Liver (tissue), 3 donors: ENCODE measurements at regions not wholly inside any gene's neighbourhood (a gene's known extent, or its start where the extent isn't known, plus 50 kb on each side); places are given as distances from the start of the nearest gene placed in this dataset.

Source experiments
- EGR1 ChIP-seq, 2 donors: IDR thresholded peaks; 2 replicates each; pipeline ENCODE4 v1.6.1; 2016 to 2018; ENCODE audit warnings: antibody characterized with exemption in 2 of 2, low read depth in 2 of 2
- GABPA ChIP-seq, 2 donors: IDR thresholded peaks in 1 of 2; conservative IDR thresholded peaks in 1 of 2; 2 replicates each; pipeline ENCODE4 v1.6.1; 2016; ENCODE audit warnings: antibody characterized with exemption in 2 of 2, mild to moderate bottlenecking in 1 of 2, moderate library complexity in 1 of 2
- HNF4A ChIP-seq, 2 donors: conservative IDR thresholded peaks; 2 replicates each; pipeline ENCODE4 v1.6.1; 2016; ENCODE audit warnings: antibody characterized with exemption in 2 of 2, mild to moderate bottlenecking in 2 of 2
- RAD21 ChIP-seq, 2 donors: IDR thresholded peaks; 2 replicates each; pipeline ENCODE4 v1.6.1; 2016; ENCODE audit warnings: antibody characterized with exemption in 2 of 2, mild to moderate bottlenecking in 2 of 2
- RXRA ChIP-seq, 2 donors: IDR thresholded peaks; 2 replicates each; pipeline ENCODE4 v1.6.1; 2017 to 2018; ENCODE audit warnings: antibody characterized with exemption in 2 of 2, mild to moderate bottlenecking in 1 of 2
- SP1 ChIP-seq: IDR thresholded peaks from 2 replicates; pipeline ENCODE4 v1.6.1; 2018; ENCODE audit warnings: antibody characterized with exemption, mild to moderate bottlenecking
- TAF1 ChIP-seq: conservative IDR thresholded peaks from 2 replicates; pipeline ENCODE4 v1.6.1; 2016; ENCODE audit warnings: antibody characterized with exemption, mild to moderate bottlenecking
- TF ChIP-seq, protein P1 (sequence below): fragments of 150-350 bp; IDR thresholded peaks from 2 replicates; pipeline ENCODE4 v1.5.1; 2017; ENCODE audit warnings: improper control_type of control experiment, low read depth, low read length; ENCODE audit not compliant: missing input control
- TF ChIP-seq, protein P2 (sequence below): IDR thresholded peaks from 2 replicates; pipeline ENCODE4 v1.6.1; 2016; ENCODE audit warnings: antibody characterized with exemption, mild to moderate bottlenecking
- donor health status: healthy.
- donor health status: healthy.

DNA sequence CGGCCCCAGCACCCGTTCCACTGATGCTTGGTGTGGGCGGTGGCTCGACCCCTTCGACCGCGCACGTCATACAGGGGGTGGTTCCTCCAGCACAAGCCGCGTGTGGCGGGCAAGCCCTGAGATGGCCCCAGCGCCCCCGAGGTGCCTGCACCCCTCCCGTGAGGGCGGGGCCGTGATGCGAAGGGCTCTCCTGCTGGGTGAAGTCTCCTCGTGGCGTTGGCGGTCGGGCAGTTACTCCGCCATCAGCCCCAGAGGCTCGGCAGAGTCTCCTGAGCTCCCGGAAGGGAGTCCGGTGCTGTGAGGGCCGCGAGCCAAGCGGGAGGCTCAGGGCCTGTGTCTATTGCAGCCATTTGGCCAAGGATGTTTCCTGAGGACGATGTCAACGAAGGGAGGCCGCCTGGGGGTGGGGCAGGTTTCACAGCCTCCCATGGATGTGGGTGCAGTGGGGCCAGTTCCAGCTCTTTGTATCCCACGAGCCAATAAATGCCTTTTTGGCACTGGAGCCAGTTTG is 78.1 kb upstream of the GALNT9 start:
- no peak for TF ChIP-seq HNF4A (conservative IDR thresholded peaks at IDR 0.05)
- TF ChIP-seq GABPA (IDR thresholded peaks at IDR 0.05 in 1 of 2, conservative IDR thresholded peaks at IDR 0.05 in 1 of 2) = no peak
- TF ChIP-seq, protein P1, sequence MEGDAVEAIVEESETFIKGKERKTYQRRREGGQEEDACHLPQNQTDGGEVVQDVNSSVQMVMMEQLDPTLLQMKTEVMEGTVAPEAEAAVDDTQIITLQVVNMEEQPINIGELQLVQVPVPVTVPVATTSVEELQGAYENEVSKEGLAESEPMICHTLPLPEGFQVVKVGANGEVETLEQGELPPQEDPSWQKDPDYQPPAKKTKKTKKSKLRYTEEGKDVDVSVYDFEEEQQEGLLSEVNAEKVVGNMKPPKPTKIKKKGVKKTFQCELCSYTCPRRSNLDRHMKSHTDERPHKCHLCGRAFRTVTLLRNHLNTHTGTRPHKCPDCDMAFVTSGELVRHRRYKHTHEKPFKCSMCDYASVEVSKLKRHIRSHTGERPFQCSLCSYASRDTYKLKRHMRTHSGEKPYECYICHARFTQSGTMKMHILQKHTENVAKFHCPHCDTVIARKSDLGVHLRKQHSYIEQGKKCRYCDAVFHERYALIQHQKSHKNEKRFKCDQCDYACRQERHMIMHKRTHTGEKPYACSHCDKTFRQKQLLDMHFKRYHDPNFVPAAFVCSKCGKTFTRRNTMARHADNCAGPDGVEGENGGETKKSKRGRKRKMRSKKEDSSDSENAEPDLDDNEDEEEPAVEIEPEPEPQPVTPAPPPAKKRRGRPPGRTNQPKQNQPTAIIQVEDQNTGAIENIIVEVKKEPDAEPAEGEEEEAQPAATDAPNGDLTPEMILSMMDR = no peak
- TF ChIP-seq EGR1 (IDR thresholded peaks at IDR 0.05; ENCODE audit: low read depth in 2 of 2) = no peak
- TF ChIP-seq TAF1 = no peak
- no peak for TF ChIP-seq RXRA (IDR thresholded peaks at IDR 0.05)
- no peak for TF ChIP-seq RAD21 (IDR thresholded peaks at IDR 0.05)
- TF ChIP-seq, protein P2, sequence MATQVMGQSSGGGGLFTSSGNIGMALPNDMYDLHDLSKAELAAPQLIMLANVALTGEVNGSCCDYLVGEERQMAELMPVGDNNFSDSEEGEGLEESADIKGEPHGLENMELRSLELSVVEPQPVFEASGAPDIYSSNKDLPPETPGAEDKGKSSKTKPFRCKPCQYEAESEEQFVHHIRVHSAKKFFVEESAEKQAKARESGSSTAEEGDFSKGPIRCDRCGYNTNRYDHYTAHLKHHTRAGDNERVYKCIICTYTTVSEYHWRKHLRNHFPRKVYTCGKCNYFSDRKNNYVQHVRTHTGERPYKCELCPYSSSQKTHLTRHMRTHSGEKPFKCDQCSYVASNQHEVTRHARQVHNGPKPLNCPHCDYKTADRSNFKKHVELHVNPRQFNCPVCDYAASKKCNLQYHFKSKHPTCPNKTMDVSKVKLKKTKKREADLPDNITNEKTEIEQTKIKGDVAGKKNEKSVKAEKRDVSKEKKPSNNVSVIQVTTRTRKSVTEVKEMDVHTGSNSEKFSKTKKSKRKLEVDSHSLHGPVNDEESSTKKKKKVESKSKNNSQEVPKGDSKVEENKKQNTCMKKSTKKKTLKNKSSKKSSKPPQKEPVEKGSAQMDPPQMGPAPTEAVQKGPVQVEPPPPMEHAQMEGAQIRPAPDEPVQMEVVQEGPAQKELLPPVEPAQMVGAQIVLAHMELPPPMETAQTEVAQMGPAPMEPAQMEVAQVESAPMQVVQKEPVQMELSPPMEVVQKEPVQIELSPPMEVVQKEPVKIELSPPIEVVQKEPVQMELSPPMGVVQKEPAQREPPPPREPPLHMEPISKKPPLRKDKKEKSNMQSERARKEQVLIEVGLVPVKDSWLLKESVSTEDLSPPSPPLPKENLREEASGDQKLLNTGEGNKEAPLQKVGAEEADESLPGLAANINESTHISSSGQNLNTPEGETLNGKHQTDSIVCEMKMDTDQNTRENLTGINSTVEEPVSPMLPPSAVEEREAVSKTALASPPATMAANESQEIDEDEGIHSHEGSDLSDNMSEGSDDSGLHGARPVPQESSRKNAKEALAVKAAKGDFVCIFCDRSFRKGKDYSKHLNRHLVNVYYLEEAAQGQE = no peak
- no peak for TF ChIP-seq SP1
